ENCODE measurements at regions not wholly inside any gene's neighbourhood (a gene's known extent, or its start where the extent isn't known, plus 50 kb on each side); places are given as distances from the start of the nearest gene placed in this dataset.

GRCh38 chr3:44045476-44046275 is 196.0 kb upstream of the TOPAZ1 start:
- ATAC-seq (no peak), DNase-seq (ENCODE audit: low spot score) (no peak)
- Mint-ChIP-seq H3K27ac (no peak overlapping the region), H3K36me3 (ENCODE audit: low read depth) (peaks cover 7% of the 10 kb centered on the region), H3K4me1 (peaks cover 28% of the 10 kb centered on the region), H3K9me3 (peaks cover 7% of the 10 kb centered on the region; the same call in 2 of the 3 replicates), H3K27me3 (ENCODE audit: insufficient read depth, low read depth, poor library complexity) (no peaks in the 10 kb centered on the region), H3K4me3 (no peak overlapping the region)
- H3K4me1 ChIP-seq (ENCODE audit: insufficient read depth), result peaks cover 13% of the 10 kb centered on the region; the same call in 1 of the 2 replicates
- H3K9me2 ChIP-seq (ENCODE audit: insufficient read depth), result peaks cover 32% of the 10 kb centered on the region
- H2AFZ ChIP-seq, result no peak overlapping the region
- no peak overlapping the region for H3K4me2 ChIP-seq
- H3K27ac ChIP-seq (ENCODE audit: low read depth), result no peak overlapping the region
- no peaks in the 10 kb centered on the region for H3K27me3 ChIP-seq (ENCODE audit: insufficient read depth)
- H3F3A ChIP-seq (replicated peaks; ENCODE audit: low read depth), result no peaks in the 10 kb centered on the region
- H3K79me2 ChIP-seq (replicated peaks; ENCODE audit: insufficient read depth), result no peaks in the 10 kb centered on the region
- no peaks in the 10 kb centered on the region for H4K20me1 ChIP-seq (replicated peaks; ENCODE audit: insufficient read depth)
- no peaks in the 10 kb centered on the region for H3K36me3 ChIP-seq (ENCODE audit: insufficient read depth)
- no peak overlapping the region for H3K4me3 ChIP-seq
- TF ChIP-seq CTCF (conservative IDR thresholded peaks at IDR 0.05; ENCODE audit: low read depth in 2 of 2) (no peak), CREB1 (CRISPR knock-in tag; IDR thresholded peaks at IDR 0.05; ENCODE audit: low read depth) (no peak), POLR2AphosphoS5 (IDR thresholded peaks at IDR 0.05; ENCODE audit: low read depth) (no peak), ZNF114 (CRISPR knock-in tag; IDR thresholded peaks at IDR 0.05) (no peak), STAT1 (IDR thresholded peaks at IDR 0.05; ENCODE audit: unreplicated experiment) (no peak), ZNF462 (CRISPR knock-in tag; IDR thresholded peaks at IDR 0.05) (no peak), JUNB (IDR thresholded peaks at IDR 0.05; ENCODE audit: unreplicated experiment) (no peak), EZH2phosphoT487 (IDR thresholded peaks at IDR 0.05; ENCODE audit: unreplicated experiment) (no peak), REST (IDR thresholded peaks at IDR 0.05; ENCODE audit: unreplicated experiment) (no peak), NANOG (IDR thresholded peaks at IDR 0.05; ENCODE audit: borderline replicate concordance) (no peak), ETS1 (IDR thresholded peaks at IDR 0.05) (no peak), ZNF331 (CRISPR knock-in tag; IDR thresholded peaks at IDR 0.05; ENCODE audit: low read depth) (no peak), EZH2 (IDR thresholded peaks at IDR 0.05; ENCODE audit: low read depth, unreplicated experiment) (no peak)
